ENCODE measurements at regions not wholly inside any gene's neighbourhood (a gene's known extent, or its start where the extent isn't known, plus 50 kb on each side); places are given as distances from the start of the nearest gene placed in this dataset.

GRCh38 chr2:67289271-67289670 lies 107.9 kb upstream of the ETAA1 start:
- intact Hi-C loops (cut with DNase I), result no loop called here

GRCh38 chr2:67289921-67290371 lies 107.2 kb upstream of the ETAA1 start:
- no peaks in the 10 kb centered on the region for H3K36me3 ChIP-seq
- no peaks in the 10 kb centered on the region for H3K9me3 ChIP-seq
- no peak for ATAC-seq
- TF ChIP-seq, protein P1, sequence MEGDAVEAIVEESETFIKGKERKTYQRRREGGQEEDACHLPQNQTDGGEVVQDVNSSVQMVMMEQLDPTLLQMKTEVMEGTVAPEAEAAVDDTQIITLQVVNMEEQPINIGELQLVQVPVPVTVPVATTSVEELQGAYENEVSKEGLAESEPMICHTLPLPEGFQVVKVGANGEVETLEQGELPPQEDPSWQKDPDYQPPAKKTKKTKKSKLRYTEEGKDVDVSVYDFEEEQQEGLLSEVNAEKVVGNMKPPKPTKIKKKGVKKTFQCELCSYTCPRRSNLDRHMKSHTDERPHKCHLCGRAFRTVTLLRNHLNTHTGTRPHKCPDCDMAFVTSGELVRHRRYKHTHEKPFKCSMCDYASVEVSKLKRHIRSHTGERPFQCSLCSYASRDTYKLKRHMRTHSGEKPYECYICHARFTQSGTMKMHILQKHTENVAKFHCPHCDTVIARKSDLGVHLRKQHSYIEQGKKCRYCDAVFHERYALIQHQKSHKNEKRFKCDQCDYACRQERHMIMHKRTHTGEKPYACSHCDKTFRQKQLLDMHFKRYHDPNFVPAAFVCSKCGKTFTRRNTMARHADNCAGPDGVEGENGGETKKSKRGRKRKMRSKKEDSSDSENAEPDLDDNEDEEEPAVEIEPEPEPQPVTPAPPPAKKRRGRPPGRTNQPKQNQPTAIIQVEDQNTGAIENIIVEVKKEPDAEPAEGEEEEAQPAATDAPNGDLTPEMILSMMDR (IDR thresholded peaks at IDR 0.05), result no peak
- 82 to 100% methylated on average over 1 of the region's 1 CpG for WGBS, 2 donors
- no peaks in the 10 kb centered on the region for H3K27me3 ChIP-seq
- H3K27ac ChIP-seq, result no peak overlapping the region
- no peak for DNase-seq
- intact Hi-C loops (cut with DNase I), result no loop called here
- H3K4me3 ChIP-seq, result no peak overlapping the region
- H3K4me1 ChIP-seq, result no peaks in the 10 kb centered on the region

More at GRCh38 chr2:67289271-67289670, 107.9 kb upstream of the ETAA1 start:
- Histone ChIP-seq H3K4me1 (no peaks in the 10 kb centered on the region), H3K27ac (no peak overlapping the region), H3K9me3 (no peaks in the 10 kb centered on the region), H3K36me3 (no peaks in the 10 kb centered on the region), H3K27me3 (no peaks in the 10 kb centered on the region), H3K4me3 (no peak overlapping the region)
- no peak for DNase-seq
- TF ChIP-seq, protein P1 (IDR thresholded peaks at IDR 0.05), result no peak
- WGBS, 2 donors, result 85 to 88% methylated on average over 2 of the region's 2 CpGs
- no peak for ATAC-seq

- intact Hi-C loops (cut with DNase I), result no loop called here
- Histone ChIP-seq H3K27ac (no peak overlapping the region), H3K27me3 (no peaks in the 10 kb centered on the region), H3K9me3 (no peaks in the 10 kb centered on the region), H3K4me3 (no peak overlapping the region), H3K4me1 (no peaks in the 10 kb centered on the region), H3K36me3 (no peaks in the 10 kb centered on the region)
- TF ChIP-seq, protein P1 (IDR thresholded peaks at IDR 0.05), result no peak
- WGBS, 2 donors, result 79 to 84% methylated on average over 6 of the region's 6 CpGs
- ATAC-seq (no peak), DNase-seq (no peak)
These were observed 106.5 kb upstream of the ETAA1 start for GRCh38 chr2:67290451-67291290.

GRCh38 chr2:67294218-67294617 lies 102.9 kb upstream of the ETAA1 start:
- ATAC-seq (no peak), DNase-seq (no peak)
- H3K9me3 ChIP-seq, result no peaks in the 10 kb centered on the region
- intact Hi-C loops (cut with DNase I), result no loop called here
- no peak overlapping the region for H3K4me3 ChIP-seq
- H3K27ac ChIP-seq, result no peak overlapping the region
- TF ChIP-seq, protein P1 (IDR thresholded peaks at IDR 0.05), result no peak
- 67 to 81% methylated on average over 1 of the region's 1 CpG for WGBS, 2 donors
- H3K27me3 ChIP-seq, result peaks cover 0 to 7% (median 0%) of the 10 kb centered on the region in 7 donors
- H3K4me1 ChIP-seq, result no peaks in the 10 kb centered on the region
- no peaks in the 10 kb centered on the region for H3K36me3 ChIP-seq
